ENCODE measurements at regions not wholly inside any gene's neighbourhood (a gene's known extent, or its start where the extent isn't known, plus 50 kb on each side); places are given as distances from the start of the nearest gene placed in this dataset.

DNA sequence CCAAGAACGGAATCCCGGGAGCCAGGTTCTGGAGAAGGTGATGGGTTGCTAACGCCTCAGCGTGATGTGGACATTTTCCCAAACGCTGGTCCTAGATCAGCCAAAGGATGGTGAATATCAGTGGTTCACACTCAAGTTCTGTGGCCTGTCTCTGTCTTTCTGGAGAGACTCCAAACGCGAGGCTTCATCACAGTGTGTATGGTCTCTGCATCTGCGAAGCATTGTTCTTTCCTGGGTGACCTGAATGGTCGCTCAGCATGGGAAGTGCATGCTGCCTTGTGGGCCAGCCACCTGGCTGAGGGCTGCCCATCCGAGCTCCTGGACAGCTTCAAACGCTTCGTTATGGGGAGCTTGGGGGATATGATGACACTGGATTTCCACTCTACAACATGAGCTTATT lies 810.0 kb downstream of the TBC1D22A start:
- no peak overlapping the region for H3K27ac Mint-ChIP-seq
- H3K27me3 Mint-ChIP-seq: peaks cover 0 to 27% (median 7%) of the 10 kb centered on the region in 5 donors
- no peaks in the 10 kb centered on the region for H3K36me3 Mint-ChIP-seq
- ATAC-seq (no peak), DNase-seq (no peak)
- no peak overlapping the region for H3K4me3 Mint-ChIP-seq
- H3K9me3 Mint-ChIP-seq: no peaks in the 10 kb centered on the region
- no peaks in the 10 kb centered on the region for H3K4me1 Mint-ChIP-seq
- POLR2A ChIA-PET: no interaction called here

DNA sequence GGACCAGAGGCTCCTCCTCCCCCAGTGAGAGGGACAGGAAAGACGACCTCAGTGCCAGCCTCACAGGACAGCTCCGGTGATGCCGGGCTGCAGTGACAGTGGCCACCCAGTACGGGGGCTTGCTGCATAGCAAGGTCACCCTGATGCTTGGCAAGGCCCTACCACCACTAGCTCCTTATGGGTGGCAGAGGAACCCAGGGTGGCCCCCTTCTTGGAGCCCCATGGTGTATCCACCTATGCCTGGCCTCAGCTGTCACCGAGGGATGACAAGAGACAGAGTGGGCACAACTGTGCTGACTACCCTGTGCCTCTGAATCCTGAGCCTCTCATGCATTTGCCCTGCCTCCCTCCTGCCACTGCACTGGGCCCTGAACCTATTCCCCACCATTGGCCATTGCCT lies 809.2 kb downstream of the TBC1D22A start:
- H3K4me3 Mint-ChIP-seq: no peak overlapping the region
- H3K4me1 Mint-ChIP-seq: no peaks in the 10 kb centered on the region
- H3K9me3 Mint-ChIP-seq: no peaks in the 10 kb centered on the region
- H3K27ac Mint-ChIP-seq: no peak overlapping the region
- no peak for DNase-seq
- peaks cover 0 to 20% (median 4%) of the 10 kb centered on the region in 5 donors for H3K27me3 Mint-ChIP-seq
- no peaks in the 10 kb centered on the region for H3K36me3 Mint-ChIP-seq
- no peak for ATAC-seq
- POLR2A ChIA-PET: no interaction called here

DNA sequence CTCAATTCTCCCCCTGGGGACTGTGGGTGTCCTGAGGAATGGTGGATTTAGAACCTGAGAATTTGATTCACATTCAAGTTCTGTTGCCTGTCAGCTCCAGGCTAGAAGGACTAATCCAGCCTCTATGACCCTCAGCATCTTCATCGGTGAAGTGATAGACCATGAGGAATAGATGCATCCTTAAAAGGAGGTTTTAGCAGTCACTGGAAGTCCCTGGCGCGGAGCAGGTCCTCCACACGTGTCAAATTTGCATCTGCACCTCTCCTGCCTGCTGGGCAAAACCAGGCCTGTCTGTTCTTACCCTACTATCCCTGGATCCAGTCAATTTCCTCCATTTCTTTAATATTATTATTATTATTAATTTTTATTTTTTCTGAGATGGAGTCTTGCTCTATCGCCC lies 808.4 kb downstream of the TBC1D22A start:
- Mint-ChIP-seq H3K27ac (no peak overlapping the region), H3K36me3 (no peaks in the 10 kb centered on the region), H3K4me3 (no peak overlapping the region), H3K9me3 (no peaks in the 10 kb centered on the region), H3K27me3 (peaks cover 0 to 17% (median 4%) of the 10 kb centered on the region in 5 donors), H3K4me1 (no peaks in the 10 kb centered on the region)
- ATAC-seq (no peak), DNase-seq (no peak)
- POLR2A ChIA-PET: no interaction called here

DNA sequence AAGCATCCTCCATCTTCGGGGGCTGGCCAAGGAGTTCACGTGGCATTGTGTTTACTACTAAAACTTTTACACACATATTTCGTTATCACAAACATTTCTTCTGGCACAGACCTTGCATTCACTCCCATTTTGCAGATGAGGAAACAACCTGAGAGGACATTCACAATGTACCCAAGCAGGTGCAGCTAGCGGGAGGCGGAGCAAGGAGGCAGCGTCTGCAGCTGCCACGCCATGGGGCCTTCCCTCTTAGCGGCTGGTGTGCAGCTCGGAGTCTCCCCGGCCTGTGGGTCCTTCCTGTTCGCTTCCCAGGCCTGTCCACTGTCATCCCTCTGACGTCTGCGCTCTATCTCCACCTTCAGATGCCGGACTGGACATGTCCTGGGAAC lies 807.8 kb downstream of the TBC1D22A start:
- H3K4me3 Mint-ChIP-seq: no peak overlapping the region
- DNase-seq (no peak), ATAC-seq (no peak)
- H3K36me3 Mint-ChIP-seq: no peaks in the 10 kb centered on the region
- no peaks in the 10 kb centered on the region for H3K4me1 Mint-ChIP-seq
- no peak overlapping the region for H3K27ac Mint-ChIP-seq
- no peaks in the 10 kb centered on the region for H3K9me3 Mint-ChIP-seq
- POLR2A ChIA-PET: no interaction called here
- peaks cover 0 to 11% (median 2%) of the 10 kb centered on the region in 5 donors for H3K27me3 Mint-ChIP-seq

DNA sequence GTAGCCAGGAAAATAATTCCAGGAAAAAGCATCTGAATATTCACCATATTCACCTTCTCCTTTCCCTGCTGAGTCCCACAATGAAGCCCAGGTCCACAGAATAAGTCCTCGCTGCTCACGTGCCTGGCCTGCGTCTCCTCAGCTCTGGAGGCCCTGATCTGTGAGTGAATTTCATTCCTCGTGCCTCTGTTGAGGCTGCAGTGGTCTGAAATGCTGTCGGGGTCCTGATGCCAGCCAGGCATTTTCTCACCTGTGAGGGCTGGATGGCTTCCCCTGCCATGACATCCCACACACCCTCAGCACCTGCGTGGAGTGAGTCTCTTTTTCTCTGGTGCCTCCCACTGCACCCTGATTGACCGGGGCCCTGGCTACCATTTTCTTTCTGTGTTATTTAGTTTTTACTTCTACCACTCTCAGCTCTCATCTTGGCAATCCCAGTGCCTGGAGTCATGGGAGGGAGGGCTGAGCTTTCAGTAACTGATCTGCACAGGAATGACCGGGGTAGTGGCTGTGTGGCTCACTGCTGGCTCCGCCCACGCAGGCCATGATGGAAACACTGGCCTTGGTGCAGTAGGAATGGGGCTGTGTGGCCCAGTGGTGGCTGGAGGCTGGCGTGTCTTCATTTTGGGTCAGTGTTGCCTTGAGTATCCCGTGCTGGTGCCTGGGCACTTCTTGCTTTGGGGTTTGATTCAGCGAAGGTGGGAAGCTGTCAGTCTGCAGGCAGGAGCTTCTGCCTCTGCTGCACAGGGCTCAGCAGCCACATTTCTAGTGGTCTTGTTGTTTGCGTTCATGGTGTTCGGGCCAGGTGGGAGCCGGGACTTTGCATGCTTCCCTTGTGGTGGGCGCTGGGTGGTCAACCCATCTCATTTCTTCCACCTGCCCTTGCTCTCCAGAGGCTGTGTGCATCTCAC lies 807.2 kb downstream of the TBC1D22A start:
- Mint-ChIP-seq H3K9me3 (no peaks in the 10 kb centered on the region), H3K4me3 (no peak overlapping the region), H3K27ac (peak overlapping the region in 1 of 10 donors; percentile 79), H3K27me3 (peaks cover 0 to 5% (median 0%) of the 10 kb centered on the region in 5 donors), H3K36me3 (no peaks in the 10 kb centered on the region), H3K4me1 (no peaks in the 10 kb centered on the region)
- DNase-seq (no peak), ATAC-seq (no peak)
- POLR2A ChIA-PET: no interaction called here

DNA sequence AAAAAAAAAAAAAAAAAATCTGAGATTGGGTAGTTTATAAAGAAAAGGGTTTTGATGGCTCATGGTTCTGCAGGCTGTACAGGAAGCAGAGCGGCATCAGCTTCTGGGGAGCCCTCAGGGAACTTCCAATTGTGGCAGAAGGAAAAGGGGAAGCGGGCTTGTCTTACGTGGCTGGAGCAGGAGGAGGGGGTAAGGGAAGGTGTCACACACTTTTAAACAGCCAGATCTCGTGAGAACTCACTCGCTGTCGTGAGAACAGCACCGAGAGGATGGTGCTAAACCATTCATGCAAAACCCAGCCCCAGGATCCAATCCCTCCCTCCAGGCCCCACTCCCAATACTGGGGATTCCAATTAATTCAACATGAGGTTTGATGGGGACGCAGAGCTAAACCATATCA lies 806.2 kb downstream of the TBC1D22A start:
- H3K4me1 Mint-ChIP-seq: no peaks in the 10 kb centered on the region
- peaks cover 0 to 3% (median under 1%) of the 10 kb centered on the region in 5 donors for H3K27me3 Mint-ChIP-seq
- no peak overlapping the region for H3K27ac Mint-ChIP-seq
- H3K4me3 Mint-ChIP-seq: no peak overlapping the region
- H3K36me3 Mint-ChIP-seq: no peaks in the 10 kb centered on the region
- DNase-seq (no peak), ATAC-seq (no peak)
- no peaks in the 10 kb centered on the region for H3K9me3 Mint-ChIP-seq
- POLR2A ChIA-PET: no interaction called here

DNA sequence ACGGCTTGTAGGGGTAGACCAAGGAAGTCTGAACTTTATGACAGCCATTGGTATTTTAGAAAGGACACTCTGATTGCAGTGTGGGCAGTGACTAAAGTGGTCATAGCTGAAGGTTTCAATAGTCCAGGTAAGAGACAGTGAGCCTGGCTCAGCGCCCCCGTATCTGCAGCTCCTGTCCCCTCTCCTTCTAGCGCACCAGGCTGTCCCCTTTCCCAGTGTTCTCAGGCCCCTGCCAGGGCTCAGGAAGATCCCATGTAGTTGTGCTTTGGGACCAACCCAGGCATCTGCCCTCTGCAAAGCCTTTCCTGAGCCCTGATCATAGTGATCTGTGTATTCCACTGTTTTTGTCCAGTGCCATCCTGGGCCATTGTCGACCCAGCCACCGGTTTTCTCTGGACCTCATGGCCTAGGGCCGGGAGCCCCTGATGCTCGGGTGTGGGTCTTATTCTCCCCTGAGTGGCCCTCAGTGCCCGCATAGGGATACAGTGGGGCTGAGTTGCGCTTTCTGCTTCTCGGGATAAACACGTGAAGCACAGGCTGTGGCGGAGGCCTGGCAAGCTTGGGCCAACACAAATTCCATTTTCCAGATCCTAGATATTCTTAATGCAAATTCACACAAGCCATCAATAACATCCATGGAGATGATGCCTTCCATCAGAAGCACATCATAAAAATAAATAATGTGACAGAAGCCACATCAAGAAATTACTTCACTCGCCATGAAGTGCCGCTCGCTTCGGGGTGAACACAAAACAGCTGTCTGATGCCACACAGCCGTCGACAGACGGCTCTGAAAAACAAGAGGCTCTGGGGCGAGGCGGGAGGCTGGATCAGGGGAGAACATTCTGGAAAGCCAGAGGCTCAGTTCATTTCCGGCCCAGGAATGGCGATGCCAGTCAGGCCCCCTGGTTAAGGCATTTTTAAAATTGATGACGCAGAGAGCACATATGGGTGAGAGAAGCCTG lies 805.0 kb downstream of the TBC1D22A start:
- Mint-ChIP-seq H3K4me1 (no peaks in the 10 kb centered on the region), H3K9me3 (no peaks in the 10 kb centered on the region)

DNA sequence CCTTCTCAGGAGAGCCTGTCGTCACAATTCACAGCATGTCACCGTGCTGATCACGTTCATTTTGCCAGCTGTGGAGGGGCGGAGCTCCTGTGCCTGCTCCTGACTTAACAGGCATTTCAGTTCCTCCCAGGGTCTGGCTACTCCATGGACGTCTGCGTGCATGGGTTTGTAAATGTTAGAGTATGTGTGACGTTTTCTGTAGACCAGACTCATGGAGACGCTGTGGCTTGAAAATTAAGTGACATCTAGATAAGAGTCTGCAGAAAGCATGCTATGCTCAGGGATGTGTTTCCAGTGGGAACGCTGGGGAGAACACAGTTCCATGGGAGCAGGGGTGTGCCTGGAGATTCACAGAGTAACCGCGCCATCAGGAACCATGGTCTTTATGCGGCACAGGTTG lies 804.0 kb downstream of the TBC1D22A start:
- Mint-ChIP-seq H3K27ac (no peak overlapping the region), H3K4me3 (no peak overlapping the region), H3K4me1 (no peaks in the 10 kb centered on the region), H3K36me3 (no peaks in the 10 kb centered on the region), H3K9me3 (no peaks in the 10 kb centered on the region), H3K27me3 (peaks cover 0 to 24% (median 11%) of the 10 kb centered on the region in 5 donors)
- POLR2A ChIA-PET: no interaction called here
- no peak for DNase-seq
- ATAC-seq: no peak

More for the DNA sequence above, 805.0 kb downstream of the TBC1D22A start:
- no peak overlapping the region for H3K27ac Mint-ChIP-seq
- H3K36me3 Mint-ChIP-seq: no peaks in the 10 kb centered on the region
- H3K27me3 Mint-ChIP-seq: peaks cover 0 to 16% (median 9%) of the 10 kb centered on the region in 5 donors
- H3K4me3 Mint-ChIP-seq: no peak overlapping the region
- ATAC-seq: no peak
- POLR2A ChIA-PET: no interaction called here
- DNase-seq: no peak

DNA sequence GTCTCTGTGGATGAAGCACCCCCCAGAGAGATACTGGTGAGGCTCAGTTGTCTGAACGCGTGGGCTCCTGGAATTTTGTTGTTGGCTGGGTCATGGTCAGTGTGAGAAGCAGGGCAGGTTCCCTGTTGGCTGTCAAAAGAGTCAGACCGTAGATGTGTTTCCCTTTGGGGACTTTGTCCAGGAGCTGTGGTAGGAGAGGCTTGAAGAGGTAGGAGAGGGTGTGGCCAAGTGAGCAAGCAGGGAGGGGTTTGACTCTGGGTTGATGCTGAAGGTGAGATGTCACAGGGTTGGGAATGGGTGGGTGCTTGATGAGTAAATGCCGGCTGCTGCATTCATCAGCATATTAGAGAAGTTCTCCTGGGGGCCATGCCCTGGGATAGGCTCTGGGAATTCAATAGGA lies 803.2 kb downstream of the TBC1D22A start:
- H3K27me3 Mint-ChIP-seq: peaks cover 0 to 30% (median 11%) of the 10 kb centered on the region in 5 donors

DNA sequence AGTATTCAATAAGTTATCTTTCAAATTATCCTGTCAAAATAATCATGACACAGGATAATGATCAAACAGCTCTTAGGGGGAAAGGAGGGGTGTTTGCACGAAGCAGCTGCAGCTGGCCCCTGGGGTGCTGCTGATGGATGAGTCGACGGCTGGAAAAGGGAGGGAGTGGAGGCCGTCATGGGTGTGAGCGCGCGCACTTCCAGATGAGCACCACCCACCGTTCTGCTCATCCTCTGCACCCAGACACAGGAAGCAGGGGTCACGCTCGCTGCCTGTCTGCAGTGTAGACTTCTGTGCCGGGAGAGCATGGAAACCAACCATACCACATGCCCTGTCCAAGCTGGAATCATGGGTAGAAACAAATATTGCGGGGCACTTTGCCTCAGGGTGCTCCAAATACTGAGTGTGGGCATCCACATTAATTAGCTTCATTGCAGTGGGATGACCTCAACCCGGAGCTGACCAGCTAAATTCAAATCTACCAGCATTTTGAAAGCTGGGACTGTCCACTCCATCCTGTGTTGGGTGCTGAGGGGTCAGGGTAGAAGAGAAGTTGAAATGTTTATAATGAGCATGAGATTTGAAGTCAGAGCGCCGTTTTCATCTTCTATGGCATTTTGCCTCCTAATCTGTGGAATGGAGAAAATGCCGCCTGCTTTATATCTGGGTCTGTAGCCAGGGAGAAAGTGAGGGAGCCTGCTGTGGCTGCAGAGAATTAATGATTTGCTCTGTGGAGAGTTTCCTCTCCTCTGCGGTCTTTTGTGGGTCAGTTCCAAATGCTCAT lies 802.4 kb downstream of the TBC1D22A start:
- no peaks in the 10 kb centered on the region for H3K9me3 Mint-ChIP-seq
- no peak for ATAC-seq
- H3K4me3 Mint-ChIP-seq: no peak overlapping the region
- H3K36me3 Mint-ChIP-seq: no peaks in the 10 kb centered on the region
- POLR2A ChIA-PET: no interaction called here
- no peak overlapping the region for H3K27ac Mint-ChIP-seq
- DNase-seq: no peak
- no peaks in the 10 kb centered on the region for H3K4me1 Mint-ChIP-seq
- peaks cover 0 to 30% (median 11%) of the 10 kb centered on the region in 5 donors for H3K27me3 Mint-ChIP-seq

More for the DNA sequence above, 803.2 kb downstream of the TBC1D22A start:
- ATAC-seq (no peak), DNase-seq (no peak)
- Mint-ChIP-seq H3K9me3 (no peaks in the 10 kb centered on the region), H3K4me1 (no peaks in the 10 kb centered on the region), H3K27ac (no peak overlapping the region), H3K36me3 (no peaks in the 10 kb centered on the region), H3K4me3 (no peak overlapping the region)
- POLR2A ChIA-PET: no interaction called here

DNA sequence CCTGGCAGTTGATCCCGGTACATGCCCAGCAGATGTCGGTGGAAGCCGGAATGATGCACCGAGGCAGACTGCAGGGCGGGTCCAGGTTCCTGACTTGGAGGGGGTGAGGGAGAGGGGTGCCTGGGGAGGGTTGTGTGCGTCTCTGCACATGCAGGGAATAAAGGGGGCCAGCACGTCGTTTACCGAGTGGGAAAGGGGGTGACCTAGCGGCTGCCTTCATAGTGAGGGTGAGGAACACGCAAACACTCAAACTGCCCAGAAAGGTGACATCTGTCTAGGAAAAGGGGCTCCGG lies 801.7 kb downstream of the TBC1D22A start:
- H3K4me1 Mint-ChIP-seq: no peaks in the 10 kb centered on the region
- H3K36me3 Mint-ChIP-seq: no peaks in the 10 kb centered on the region
- H3K27me3 Mint-ChIP-seq: peaks cover 0 to 31% (median 12%) of the 10 kb centered on the region in 5 donors
- no peaks in the 10 kb centered on the region for H3K9me3 Mint-ChIP-seq
- POLR2A ChIA-PET: no interaction called here
- no peak for ATAC-seq
- DNase-seq: no peak
- H3K4me3 Mint-ChIP-seq: no peak overlapping the region
- H3K27ac Mint-ChIP-seq: no peak overlapping the region

DNA sequence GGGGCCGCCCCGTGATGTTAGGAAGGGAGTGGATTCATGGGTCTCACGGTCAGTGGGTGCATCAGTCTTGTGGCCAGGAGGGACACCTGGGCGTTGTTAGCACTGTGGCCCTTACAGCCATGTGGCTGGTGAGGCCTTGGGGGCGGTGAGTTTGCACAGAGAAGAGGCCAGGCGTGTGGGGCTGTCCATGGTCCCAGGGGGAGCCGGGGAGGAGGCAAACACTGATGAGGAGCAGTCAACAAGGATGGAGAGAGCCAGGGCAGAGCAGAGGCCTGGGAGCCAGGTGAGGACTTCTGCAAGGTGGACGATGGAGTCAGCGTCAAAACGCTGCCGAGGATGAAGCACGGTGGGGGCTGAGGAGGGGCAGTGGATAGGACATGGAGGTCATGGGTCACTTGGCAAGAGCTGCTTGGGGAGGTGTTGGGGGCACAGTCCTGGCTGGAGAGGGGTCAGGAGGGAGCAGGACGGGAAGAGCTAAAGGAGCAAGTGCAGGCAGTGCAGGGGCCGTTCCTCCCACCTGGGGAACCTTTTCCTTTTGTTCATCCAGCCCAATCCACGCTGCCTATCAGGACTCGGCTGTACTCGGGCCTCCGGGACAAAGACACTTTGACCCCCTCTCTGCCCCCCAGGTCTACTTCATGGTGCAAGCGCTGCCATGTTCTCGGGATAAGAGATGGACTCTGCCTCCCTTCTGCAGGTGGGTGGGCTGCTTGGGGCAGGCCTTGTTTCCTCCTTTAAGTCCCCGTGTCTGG lies 801.1 kb downstream of the TBC1D22A start:
- H3K27me3 Mint-ChIP-seq: peaks cover 0 to 36% (median 12%) of the 10 kb centered on the region in 5 donors
- POLR2A ChIA-PET: no interaction called here
- H3K9me3 Mint-ChIP-seq: no peaks in the 10 kb centered on the region
- no peaks in the 10 kb centered on the region for H3K36me3 Mint-ChIP-seq
- H3K27ac Mint-ChIP-seq: no peak overlapping the region
- DNase-seq (no peak), ATAC-seq (no peak)
- H3K4me1 Mint-ChIP-seq: no peaks in the 10 kb centered on the region
- H3K4me3 Mint-ChIP-seq: no peak overlapping the region

Data from naive thymus-derived CD8-positive, alpha-beta T cell (primary cell).